AML-193 (cell line): ENCODE measurements at regions not wholly inside any gene's neighbourhood (a gene's known extent, or its start where the extent isn't known, plus 50 kb on each side); places are given as distances from the start of the nearest gene placed in this dataset.
A peak's percentile ranks its signal among the peaks of the same experiment; 100 is the strongest.

Source experiments
- DNase-seq, 2 experiments: peaks; one replicate each; lab custom pipeline; 2025; lab: John Stamatoyannopoulos, UW

- no peak for DNase-seq
Measured at GRCh38 chr4:144302704-144303536, 162.4 kb upstream of the GYPA start.

GRCh38 chr4:144304025-144304424 lies 163.5 kb upstream of the GYPA start:
- DNase-seq, result no peak

GRCh38 chr4:144310535-144310934 lies 170.0 kb upstream of the GYPA start:
- DNase-seq, result no peak

- DNase-seq, result no peak
Measured at GRCh38 chr4:144313370-144313769, 172.9 kb upstream of the GYPA start.

GRCh38 chr4:144316869-144317268 lies 176.4 kb upstream of the GYPA start:
- no peak for DNase-seq

- no peak for DNase-seq
Measured at GRCh38 chr4:144318797-144319196, 178.3 kb upstream of the GYPA start.

- DNase-seq, result no peak
Measured at GRCh38 chr4:144336633-144337032, 196.1 kb upstream of the GYPA start.

- DNase-seq, result peak in 1 of 2 experiments; percentile 20
Measured at GRCh38 chr4:144338148-144338547, 197.6 kb upstream of the GYPA start.

- no peak for DNase-seq
Measured at GRCh38 chr4:144338834-144339233, 198.3 kb upstream of the GYPA start.

GRCh38 chr4:144340931-144341330 lies 200.4 kb upstream of the GYPA start:
- DNase-seq, result no peak

- no peak for DNase-seq
Measured at GRCh38 chr4:144342949-144343760, 202.6 kb upstream of the GYPA start.

GRCh38 chr4:144347121-144347520 lies 206.6 kb upstream of the GYPA start:
- DNase-seq, result no peak

- no peak for DNase-seq
Measured at GRCh38 chr4:144350706-144351105, 210.2 kb upstream of the GYPA start.

- DNase-seq, result no peak
Measured at GRCh38 chr4:144351306-144351705, 210.8 kb upstream of the GYPA start.

- no peak for DNase-seq
Measured at GRCh38 chr4:144353292-144353691, 212.8 kb upstream of the GYPA start.

- DNase-seq, result no peak
Measured at GRCh38 chr4:144355811-144356757, 215.6 kb upstream of the GYPA start.

GRCh38 chr4:144356941-144357381 lies 216.4 kb upstream of the GYPA start:
- DNase-seq, result no peak

- no peak for DNase-seq
Measured at GRCh38 chr4:144357975-144358374, 217.5 kb upstream of the GYPA start.

- no peak for DNase-seq
Measured at GRCh38 chr4:144360146-144360793, 219.8 kb upstream of the GYPA start.

GRCh38 chr4:144362366-144362765 lies 221.8 kb upstream of the GYPA start:
- no peak for DNase-seq

GRCh38 chr4:144363890-144364289 lies 223.4 kb upstream of the GYPA start:
- no peak for DNase-seq
